ENCODE measurements at regions not wholly inside any gene's neighbourhood (a gene's known extent, or its start where the extent isn't known, plus 50 kb on each side); places are given as distances from the start of the nearest gene placed in this dataset.

- TF ChIP-seq, protein P1, sequence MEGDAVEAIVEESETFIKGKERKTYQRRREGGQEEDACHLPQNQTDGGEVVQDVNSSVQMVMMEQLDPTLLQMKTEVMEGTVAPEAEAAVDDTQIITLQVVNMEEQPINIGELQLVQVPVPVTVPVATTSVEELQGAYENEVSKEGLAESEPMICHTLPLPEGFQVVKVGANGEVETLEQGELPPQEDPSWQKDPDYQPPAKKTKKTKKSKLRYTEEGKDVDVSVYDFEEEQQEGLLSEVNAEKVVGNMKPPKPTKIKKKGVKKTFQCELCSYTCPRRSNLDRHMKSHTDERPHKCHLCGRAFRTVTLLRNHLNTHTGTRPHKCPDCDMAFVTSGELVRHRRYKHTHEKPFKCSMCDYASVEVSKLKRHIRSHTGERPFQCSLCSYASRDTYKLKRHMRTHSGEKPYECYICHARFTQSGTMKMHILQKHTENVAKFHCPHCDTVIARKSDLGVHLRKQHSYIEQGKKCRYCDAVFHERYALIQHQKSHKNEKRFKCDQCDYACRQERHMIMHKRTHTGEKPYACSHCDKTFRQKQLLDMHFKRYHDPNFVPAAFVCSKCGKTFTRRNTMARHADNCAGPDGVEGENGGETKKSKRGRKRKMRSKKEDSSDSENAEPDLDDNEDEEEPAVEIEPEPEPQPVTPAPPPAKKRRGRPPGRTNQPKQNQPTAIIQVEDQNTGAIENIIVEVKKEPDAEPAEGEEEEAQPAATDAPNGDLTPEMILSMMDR (IDR thresholded peaks at IDR 0.05; ENCODE audit: insufficient read depth, low read depth, low read length, missing control alignments): no peak
- no peak overlapping the region for H3K4me3 ChIP-seq (ENCODE audit: low read length)
- DNase-seq (ENCODE audit: low read depth): no peak
Measured at GRCh38 chr4:96887857-96888256, 1048.0 kb downstream of the PDHA2 start.

GRCh38 chr4:96894621-96895020 is 1054.7 kb downstream of the PDHA2 start:
- TF ChIP-seq, protein P1 (IDR thresholded peaks at IDR 0.05; ENCODE audit: insufficient read depth, low read depth, low read length, missing control alignments): no peak
- no peak for DNase-seq (ENCODE audit: low read depth)
- no peak overlapping the region for H3K4me3 ChIP-seq (ENCODE audit: low read length)

DNA sequence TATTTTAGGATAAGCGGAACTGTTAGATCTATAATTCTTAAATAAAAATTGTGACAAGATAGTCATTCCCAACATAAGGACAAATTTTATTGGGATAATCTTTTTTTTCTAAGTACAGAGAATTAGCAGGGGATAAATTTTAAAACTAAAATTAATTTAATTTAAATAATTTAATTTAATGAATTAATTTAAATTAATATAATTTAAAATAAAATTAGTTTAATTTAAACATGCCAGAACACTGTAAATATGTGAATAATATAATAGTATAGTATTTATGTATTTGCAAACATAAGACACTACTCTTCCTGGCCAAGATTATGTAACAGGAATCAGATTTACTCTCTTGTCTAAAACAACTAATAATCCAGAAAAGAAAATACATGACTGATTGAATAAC is 1055.9 kb downstream of the PDHA2 start:
- DNase-seq (ENCODE audit: low read depth): no peak
- TF ChIP-seq, protein P1 (IDR thresholded peaks at IDR 0.05; ENCODE audit: insufficient read depth, low read depth, low read length, missing control alignments): no peak
- no peak overlapping the region for H3K4me3 ChIP-seq (ENCODE audit: low read length)

- TF ChIP-seq, protein P1 (IDR thresholded peaks at IDR 0.05; ENCODE audit: insufficient read depth, low read depth, low read length, missing control alignments): no peak
Measured at GRCh38 chr4:96912716-96913115, 1072.8 kb downstream of the PDHA2 start.

GRCh38 chr4:96913441-96914080 is 1073.7 kb downstream of the PDHA2 start:
- H3K4me3 ChIP-seq (ENCODE audit: low read length): no peak overlapping the region

More at GRCh38 chr4:96912716-96913115, 1072.8 kb downstream of the PDHA2 start:
- H3K4me3 ChIP-seq (ENCODE audit: low read length): no peak overlapping the region
- no peak for DNase-seq (ENCODE audit: low read depth)

GRCh38 chr4:96916711-96917110 is 1076.8 kb downstream of the PDHA2 start:
- no peak for DNase-seq (ENCODE audit: low read depth)
- H3K4me3 ChIP-seq (ENCODE audit: low read length): no peak overlapping the region
- TF ChIP-seq, protein P1 (IDR thresholded peaks at IDR 0.05; ENCODE audit: insufficient read depth, low read depth, low read length, missing control alignments): no peak

More at GRCh38 chr4:96913441-96914080, 1073.7 kb downstream of the PDHA2 start:
- TF ChIP-seq, protein P1 (IDR thresholded peaks at IDR 0.05; ENCODE audit: insufficient read depth, low read depth, low read length, missing control alignments): no peak
- DNase-seq (ENCODE audit: low read depth): peak; percentile 18

- TF ChIP-seq, protein P1 (IDR thresholded peaks at IDR 0.05; ENCODE audit: insufficient read depth, low read depth, low read length, missing control alignments): no peak
- no peak for DNase-seq (ENCODE audit: low read depth)
- no peak overlapping the region for H3K4me3 ChIP-seq (ENCODE audit: low read length)
Measured at GRCh38 chr4:96936886-96937285, 1097.0 kb downstream of the PDHA2 start.

Data from epithelial cell of esophagus (primary cell).